ENCODE measurements at regions not wholly inside any gene's neighbourhood (a gene's known extent, or its start where the extent isn't known, plus 50 kb on each side); places are given as distances from the start of the nearest gene placed in this dataset.

- Histone ChIP-seq H3K4me1 (replicated peaks in 1 of 2; ENCODE audit: control insufficient read depth in 2 of 2, insufficient read depth in 2 of 2, low read length in 2 of 2) (no peaks in the 10 kb centered on the region), H3K9ac (ENCODE audit: insufficient read depth in 1 of 2, low read depth in 2 of 2, low read length in 2 of 2) (no peak overlapping the region), H3K9me1 (ENCODE audit: control insufficient read depth, insufficient read depth, low read length) (no peaks in the 10 kb centered on the region), H3K27ac (ENCODE audit: extremely low read depth, low read depth, low read length) (no peak overlapping the region), H2AFZ (ENCODE audit: low read depth, low read length) (no peak overlapping the region), H3K4me2 (ENCODE audit: insufficient read depth, low read length) (no peak overlapping the region), H3K79me2 (ENCODE audit: control insufficient read depth, insufficient read depth, low read length) (no peaks in the 10 kb centered on the region), H3K36me3 (ENCODE audit: control insufficient read depth, insufficient read depth, low read length) (no peaks in the 10 kb centered on the region), H3K9me3 (replicated peaks; ENCODE audit: control insufficient read depth, insufficient read depth, low read depth, low read length) (no peaks in the 10 kb centered on the region), H3K27me3 (ENCODE audit: control insufficient read depth in 2 of 2, insufficient read depth in 2 of 2, low read length in 2 of 2) (peaks cover 0 to 4% of the 10 kb centered on the region in 2 experiments; a peak in 1 of 5 replicates), H4K20me1 (replicated peaks; ENCODE audit: control insufficient read depth, insufficient read depth, low read length) (no peaks in the 10 kb centered on the region), H3K4me3 (no peak overlapping the region)
- ChIA-PET POLR2A (no interaction called here), CTCF (ENCODE audit: low intra/inter-chr PET ratio) (no interaction called here)
- intact Hi-C loops (cut with micrococcal nuclease) (no loop called here), in situ Hi-C loops (cut with MboI) (no loop called here)
- ATAC-seq (no peak), DNase-seq (ENCODE audit: extremely low read depth in 1 of 4, low spot score in 3 of 4) (no peak), FAIRE-seq (no peak)
- WGBS (ENCODE audit: insufficient coverage, low coverage, missing lambda C conversion rate): under 1% methylated on average over 9 of the region's 9 CpGs
- TF ChIP-seq NCOA1 (IDR thresholded peaks at IDR 0.05; ENCODE audit: low read depth) (no peak), PHF21A (IDR thresholded peaks at IDR 0.05; ENCODE audit: borderline replicate concordance, low read depth) (no peak), ESRRA (IDR thresholded peaks at IDR 0.05; ENCODE audit: borderline replicate concordance, low read depth) (no peak), ZKSCAN3 (CRISPR knock-in tag; IDR thresholded peaks at IDR 0.05) (no peak), SRSF3 (IDR thresholded peaks at IDR 0.05; ENCODE audit: insufficient read depth, low read length) (no peak), RBM22 (IDR thresholded peaks at IDR 0.05; ENCODE audit: low read depth, low read length, poor library complexity, severe bottlenecking) (no peak), SMARCA5 (IDR thresholded peaks at IDR 0.05) (no peak), E2F3 (CRISPR knock-in tag; IDR thresholded peaks at IDR 0.05) (no peak), ATF3 (IDR thresholded peaks at IDR 0.05) (no peak), ATF3 (CRISPR knock-in tag; conservative IDR thresholded peaks at IDR 0.05) (no peak), SRSF9 (IDR thresholded peaks at IDR 0.05; ENCODE audit: borderline replicate concordance, low read depth, low read length) (no peak), FOXP4 (CRISPR knock-in tag; IDR thresholded peaks at IDR 0.05; ENCODE audit: borderline replicate concordance) (no peak), ZNF655 (CRISPR knock-in tag; IDR thresholded peaks at IDR 0.05) (no peak), SMARCA4 (IDR thresholded peaks at IDR 0.05) (no peak), RFX5 (IDR thresholded peaks at IDR 0.05; ENCODE audit: low read depth, low read length) (no peak)
- no TSS peak for BruUV-seq (replicated peaks)
These were observed 143.7 kb downstream of the ABCC12 start for GRCh38 chr16:48011878-48012658.
